ENCODE measurements at regions not wholly inside any gene's neighbourhood (a gene's known extent, or its start where the extent isn't known, plus 50 kb on each side); places are given as distances from the start of the nearest gene placed in this dataset.

DNA sequence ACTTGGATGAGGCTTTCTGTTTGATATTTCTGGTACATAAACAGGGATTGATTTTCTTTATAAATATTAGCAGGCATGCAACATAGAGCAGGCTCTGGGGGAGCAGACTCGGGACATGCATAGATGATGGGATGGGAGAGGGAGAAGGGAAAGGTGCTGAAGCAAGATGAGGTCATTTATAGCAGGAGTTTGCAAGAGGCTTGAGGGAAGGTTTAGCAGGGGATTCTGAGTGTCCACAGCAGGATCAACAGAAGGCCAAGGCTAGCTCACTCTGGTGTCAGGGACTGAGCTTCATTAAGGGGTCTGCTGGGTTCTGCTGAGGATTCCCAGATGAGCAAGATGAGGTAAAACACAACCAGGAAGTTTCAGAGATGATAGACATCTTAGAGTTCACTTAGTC, 309.1 kb upstream of the CELF4 start:
- H3K27me3 ChIP-seq: no peaks in the 10 kb centered on the region
- no peak overlapping the region for H3K4me3 ChIP-seq
- H3K9me3 ChIP-seq: no peaks in the 10 kb centered on the region
- H3K36me3 ChIP-seq: no peaks in the 10 kb centered on the region
- H3K4me1 ChIP-seq: no peaks in the 10 kb centered on the region
- intact Hi-C loops (cut with DNase I; ENCODE audit: low total_unique reads): no loop called here
- in situ Hi-C loops (cut with MboI; ENCODE audit: low pct_ligation_motif_present in 1 of 4, low pct_unique_long_range_greater_than_20kb in 1 of 4, low sequenced_read_pairs in 3 of 4): no loop called here
- no peak for DNase-seq
- no peak overlapping the region for H3K27ac ChIP-seq
- WGBS, 2 donors (ENCODE audit: low coverage in 1 of 2): 50 to 83% methylated on average over 1 of the region's 1 CpG
- TF ChIP-seq POLR2AphosphoS5 (IDR thresholded peaks at IDR 0.05) (no peak), EP300 (IDR thresholded peaks at IDR 0.05; ENCODE audit: low read depth) (no peak)

- Histone ChIP-seq H3K27ac (no peak overlapping the region), H3K27me3 (no peaks in the 10 kb centered on the region), H3K4me3 (no peak overlapping the region), H3K9me3 (no peaks in the 10 kb centered on the region), H3K4me1 (no peaks in the 10 kb centered on the region), H3K36me3 (no peaks in the 10 kb centered on the region)
- intact Hi-C loops (cut with DNase I; ENCODE audit: low total_unique reads) (no loop called here), in situ Hi-C loops (cut with MboI; ENCODE audit: low pct_ligation_motif_present in 1 of 4, low pct_unique_long_range_greater_than_20kb in 1 of 4, low sequenced_read_pairs in 3 of 4) (no loop called here)
- DNase-seq: no peak
- no peak for TF ChIP-seq POLR2AphosphoS5 (IDR thresholded peaks at IDR 0.05)
- TF ChIP-seq EP300 (IDR thresholded peaks at IDR 0.05; ENCODE audit: low read depth): no peak
- no peak for TF ChIP-seq POLR2A (IDR thresholded peaks at IDR 0.05)
- TF ChIP-seq, protein P1, sequence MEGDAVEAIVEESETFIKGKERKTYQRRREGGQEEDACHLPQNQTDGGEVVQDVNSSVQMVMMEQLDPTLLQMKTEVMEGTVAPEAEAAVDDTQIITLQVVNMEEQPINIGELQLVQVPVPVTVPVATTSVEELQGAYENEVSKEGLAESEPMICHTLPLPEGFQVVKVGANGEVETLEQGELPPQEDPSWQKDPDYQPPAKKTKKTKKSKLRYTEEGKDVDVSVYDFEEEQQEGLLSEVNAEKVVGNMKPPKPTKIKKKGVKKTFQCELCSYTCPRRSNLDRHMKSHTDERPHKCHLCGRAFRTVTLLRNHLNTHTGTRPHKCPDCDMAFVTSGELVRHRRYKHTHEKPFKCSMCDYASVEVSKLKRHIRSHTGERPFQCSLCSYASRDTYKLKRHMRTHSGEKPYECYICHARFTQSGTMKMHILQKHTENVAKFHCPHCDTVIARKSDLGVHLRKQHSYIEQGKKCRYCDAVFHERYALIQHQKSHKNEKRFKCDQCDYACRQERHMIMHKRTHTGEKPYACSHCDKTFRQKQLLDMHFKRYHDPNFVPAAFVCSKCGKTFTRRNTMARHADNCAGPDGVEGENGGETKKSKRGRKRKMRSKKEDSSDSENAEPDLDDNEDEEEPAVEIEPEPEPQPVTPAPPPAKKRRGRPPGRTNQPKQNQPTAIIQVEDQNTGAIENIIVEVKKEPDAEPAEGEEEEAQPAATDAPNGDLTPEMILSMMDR (IDR thresholded peaks at IDR 0.05): no peak
- WGBS, 2 donors (ENCODE audit: low coverage in 1 of 2): 68 to 71% methylated on average over 1 of the region's 1 CpG
Observed at GRCh38 chr18:37873416-37873815, 307.8 kb upstream of the CELF4 start.

GRCh38 chr18:37872562-37872961, 307.0 kb upstream of the CELF4 start:
- TF ChIP-seq POLR2A (IDR thresholded peaks at IDR 0.05) (no peak), POLR2AphosphoS5 (IDR thresholded peaks at IDR 0.05) (no peak), EP300 (IDR thresholded peaks at IDR 0.05; ENCODE audit: low read depth) (no peak)
- TF ChIP-seq, protein P1 (IDR thresholded peaks at IDR 0.05): no peak
- Histone ChIP-seq H3K27ac (no peak overlapping the region), H3K4me3 (no peak overlapping the region), H3K4me1 (no peaks in the 10 kb centered on the region), H3K9me3 (no peaks in the 10 kb centered on the region), H3K36me3 (no peaks in the 10 kb centered on the region), H3K27me3 (no peaks in the 10 kb centered on the region)
- in situ Hi-C loops (cut with MboI; ENCODE audit: low pct_ligation_motif_present in 1 of 4, low pct_unique_long_range_greater_than_20kb in 1 of 4, low sequenced_read_pairs in 3 of 4): no loop called here
- WGBS, 2 donors (ENCODE audit: low coverage in 1 of 2): 50 to 51% methylated on average over 1 to 2 of the region's 2 CpGs
- intact Hi-C loops (cut with DNase I; ENCODE audit: low total_unique reads): no loop called here
- DNase-seq: no peak

GRCh38 chr18:37871561-37871960, 306.0 kb upstream of the CELF4 start:
- in situ Hi-C loops (cut with MboI; ENCODE audit: low pct_ligation_motif_present in 1 of 4, low pct_unique_long_range_greater_than_20kb in 1 of 4, low sequenced_read_pairs in 3 of 4): no loop called here
- Histone ChIP-seq H3K36me3 (no peaks in the 10 kb centered on the region), H3K4me1 (no peaks in the 10 kb centered on the region), H3K4me3 (no peak overlapping the region), H3K27ac (no peak overlapping the region), H3K27me3 (no peaks in the 10 kb centered on the region), H3K9me3 (no peaks in the 10 kb centered on the region)
- no peak for DNase-seq
- no peak for TF ChIP-seq POLR2AphosphoS5 (IDR thresholded peaks at IDR 0.05)
- TF ChIP-seq, protein P1 (IDR thresholded peaks at IDR 0.05): no peak
- TF ChIP-seq POLR2A (IDR thresholded peaks at IDR 0.05): no peak
- no peak for TF ChIP-seq EP300 (IDR thresholded peaks at IDR 0.05; ENCODE audit: low read depth)
- intact Hi-C loops (cut with DNase I; ENCODE audit: low total_unique reads): no loop called here
- WGBS, 2 donors (ENCODE audit: low coverage in 1 of 2): 18% methylated on average over 1 of the region's 1 CpG; no CpG with 5 or more reads in 1 of the 2 donors

DNA sequence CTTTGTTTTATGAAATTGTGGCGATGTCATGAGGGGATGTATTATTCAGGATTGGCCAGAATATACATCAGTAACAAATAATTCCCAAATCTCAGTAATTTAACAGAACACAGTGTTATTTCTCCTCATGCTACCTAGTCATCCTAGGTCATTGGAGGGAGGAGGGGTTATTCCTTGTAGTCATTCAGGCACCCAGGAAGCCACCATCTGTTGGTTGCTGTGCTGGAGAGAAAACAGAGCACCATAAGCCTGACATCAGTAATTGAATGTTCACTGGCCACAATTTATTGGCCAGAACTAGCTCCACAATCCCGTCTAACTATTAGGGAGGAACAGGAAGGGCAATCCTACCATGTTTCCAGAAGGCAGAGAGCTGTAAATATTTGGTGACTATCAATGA, 303.5 kb upstream of the CELF4 start:
- no peak overlapping the region for H3K27ac ChIP-seq
- in situ Hi-C loops (cut with MboI; ENCODE audit: low pct_ligation_motif_present in 1 of 4, low pct_unique_long_range_greater_than_20kb in 1 of 4, low sequenced_read_pairs in 3 of 4): no loop called here
- no peak overlapping the region for H3K4me3 ChIP-seq

More for the DNA sequence above, 303.5 kb upstream of the CELF4 start:
- Histone ChIP-seq H3K27me3 (no peaks in the 10 kb centered on the region), H3K36me3 (no peaks in the 10 kb centered on the region), H3K9me3 (no peaks in the 10 kb centered on the region), H3K4me1 (no peaks in the 10 kb centered on the region)
- TF ChIP-seq, protein P1 (IDR thresholded peaks at IDR 0.05): no peak
- TF ChIP-seq EP300 (IDR thresholded peaks at IDR 0.05; ENCODE audit: low read depth) (no peak), POLR2AphosphoS5 (IDR thresholded peaks at IDR 0.05) (no peak), POLR2A (IDR thresholded peaks at IDR 0.05) (no peak)
- 51 to 62% methylated on average over 2 of the region's 2 CpGs for WGBS, 2 donors (ENCODE audit: low coverage in 1 of 2)
- DNase-seq: no peak
- intact Hi-C loops (cut with DNase I; ENCODE audit: low total_unique reads): no loop called here
